Upper lobe of right lung (tissue), 1 donor: ENCODE measurements at regions not wholly inside any gene's neighbourhood (a gene's known extent, or its start where the extent isn't known, plus 50 kb on each side); places are given as distances from the start of the nearest gene placed in this dataset.

Experiments
- ATAC-seq: fragments of 200-7000 bp; cut with Tn5 transposase; one replicate; pipeline ENCODE4 v1.9.1; 2020; ENCODE audit warnings: mild to moderate bottlenecking, moderate library complexity
- DNase-seq: peaks from one replicate; pipeline ENCODE4 v3.0.0-alpha.2; 2020
- H3K27ac ChIP-seq: fragments of 200-600 bp; one replicate; pipeline ENCODE4 v1.8.0; 2022
- H3K27me3 ChIP-seq: fragments of 200-600 bp; one replicate; pipeline ENCODE4 v1.8.0; 2022; ENCODE audit warnings: mild to moderate bottlenecking
- H3K36me3 ChIP-seq: fragments of 200-600 bp; one replicate; pipeline ENCODE4 v1.8.0; 2022
- H3K4me1 ChIP-seq: fragments of 200-600 bp; one replicate; pipeline ENCODE4 v1.8.0; 2022
- H3K4me3 ChIP-seq: fragments of 200-600 bp; one replicate; pipeline ENCODE4 v1.8.0; 2022; ENCODE audit warnings: mild to moderate bottlenecking
- H3K9me3 ChIP-seq: fragments of 200-600 bp; one replicate; pipeline ENCODE4 v1.8.0; 2022
- CTCF ChIP-seq: fragments of 200-600 bp; IDR thresholded peaks from one replicate; pipeline ENCODE4 v1.8.0; 2022; ENCODE audit warnings: antibody characterized with exemption
- intact Hi-C: fragments of 100-400 bp; cut with DNase I; formaldehyde crosslinking; loops from one replicate; pipeline ENCODE4 v1.11.0; 2022
- donor health status: DM: no; HTN: yes; CAD: no; lungs with severe emphysema.

GRCh38 chr11:100472727-100473389 lies 214.2 kb upstream of the ARHGAP42 start:
- ATAC-seq (no peak), DNase-seq (no peak)
- H3K4me1 ChIP-seq, result no peaks in the 10 kb centered on the region
- no peak overlapping the region for H3K4me3 ChIP-seq
- TF ChIP-seq CTCF, result no peak
- H3K36me3 ChIP-seq, result no peaks in the 10 kb centered on the region
- H3K9me3 ChIP-seq, result no peaks in the 10 kb centered on the region
- no peaks in the 10 kb centered on the region for H3K27me3 ChIP-seq
- H3K27ac ChIP-seq, result no peak overlapping the region
- intact Hi-C loops, result no loop called here

GRCh38 chr11:100473390-100473740 lies 213.7 kb upstream of the ARHGAP42 start:
- no peak for DNase-seq
- Histone ChIP-seq H3K9me3 (no peaks in the 10 kb centered on the region), H3K4me3 (no peak overlapping the region), H3K27ac (no peak overlapping the region), H3K4me1 (no peaks in the 10 kb centered on the region), H3K36me3 (no peaks in the 10 kb centered on the region), H3K27me3 (no peaks in the 10 kb centered on the region)
- intact Hi-C loops, result no loop called here
- no peak for TF ChIP-seq CTCF
- ATAC-seq, result no peak

GRCh38 chr11:100484948-100485347 lies 202.1 kb upstream of the ARHGAP42 start:
- DNase-seq (no peak), ATAC-seq (no peak)
- no peak overlapping the region for H3K27ac ChIP-seq
- no peak for TF ChIP-seq CTCF
- no peaks in the 10 kb centered on the region for H3K27me3 ChIP-seq
- intact Hi-C loops, result no loop called here
- H3K4me3 ChIP-seq, result no peak overlapping the region
- H3K9me3 ChIP-seq, result no peaks in the 10 kb centered on the region
- H3K4me1 ChIP-seq, result no peaks in the 10 kb centered on the region
- H3K36me3 ChIP-seq, result no peaks in the 10 kb centered on the region

- Histone ChIP-seq H3K27ac (no peak overlapping the region), H3K9me3 (no peaks in the 10 kb centered on the region), H3K27me3 (no peaks in the 10 kb centered on the region), H3K36me3 (no peaks in the 10 kb centered on the region), H3K4me3 (no peak overlapping the region), H3K4me1 (no peaks in the 10 kb centered on the region)
- no peak for DNase-seq
- no peak for TF ChIP-seq CTCF
- intact Hi-C loops, result no loop called here
- ATAC-seq, result no peak
These were observed 188.3 kb upstream of the ARHGAP42 start for GRCh38 chr11:100498780-100499179.

- Histone ChIP-seq H3K4me1 (no peaks in the 10 kb centered on the region), H3K4me3 (no peak overlapping the region), H3K9me3 (no peaks in the 10 kb centered on the region), H3K27me3 (no peaks in the 10 kb centered on the region), H3K36me3 (no peaks in the 10 kb centered on the region), H3K27ac (no peak overlapping the region)
- TF ChIP-seq CTCF, result no peak
- intact Hi-C loops, result no loop called here
- DNase-seq (no peak), ATAC-seq (no peak)
These were observed 185.6 kb upstream of the ARHGAP42 start for GRCh38 chr11:100501450-100501849.

- intact Hi-C loops, result no loop called here
- Histone ChIP-seq H3K27ac (no peak overlapping the region), H3K36me3 (no peaks in the 10 kb centered on the region), H3K4me1 (no peaks in the 10 kb centered on the region), H3K27me3 (no peaks in the 10 kb centered on the region), H3K9me3 (no peaks in the 10 kb centered on the region), H3K4me3 (no peak overlapping the region)
- ATAC-seq, result no peak
- TF ChIP-seq CTCF, result no peak
- DNase-seq, result no peak
These were observed 174.6 kb upstream of the ARHGAP42 start for GRCh38 chr11:100512475-100512874.
